ENCODE measurements at regions not wholly inside any gene's neighbourhood (a gene's known extent, or its start where the extent isn't known, plus 50 kb on each side); places are given as distances from the start of the nearest gene placed in this dataset.
"Not testable (repeated sequence)": the region's sequence is repeated elsewhere in the genome, so short reads cannot be mapped to it uniquely, and the experiment has no call there.

DNA sequence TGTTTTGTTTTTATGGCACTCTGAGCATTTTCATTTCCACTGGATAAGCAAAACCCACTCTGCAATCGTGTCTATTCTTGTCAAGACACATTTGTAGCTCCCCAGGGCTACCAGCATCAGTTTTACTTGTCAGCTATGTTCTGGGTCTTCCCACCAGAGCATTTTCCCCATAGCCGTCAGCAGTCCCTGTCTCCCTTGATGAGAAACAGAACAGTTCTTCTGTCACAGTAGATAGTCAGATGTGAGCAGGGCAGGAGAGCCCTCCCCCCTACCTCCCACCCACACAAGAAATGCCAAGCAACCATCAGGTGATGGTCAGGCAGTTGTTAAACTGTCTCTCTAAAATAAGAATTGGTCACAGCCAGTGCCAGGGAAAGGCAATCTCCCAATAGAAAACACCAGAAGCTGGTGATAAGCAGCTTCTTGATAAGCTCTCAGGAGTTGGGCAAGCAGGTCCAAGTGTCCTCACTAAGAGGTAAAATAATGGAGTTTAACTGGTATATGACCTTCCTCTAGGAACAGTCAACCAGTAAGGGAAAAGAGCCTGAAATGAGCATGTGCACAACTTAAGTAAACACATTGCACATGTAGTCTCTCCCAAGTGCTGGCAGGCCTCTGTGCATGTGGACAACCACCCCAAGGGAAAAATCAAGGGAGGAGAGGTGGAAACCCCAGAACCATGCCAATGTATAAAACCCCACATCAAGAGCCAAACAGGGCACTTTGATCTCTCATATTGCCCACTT lies 208.2 kb downstream of the S1PR1 start:
- Histone ChIP-seq H3K4me3 (ENCODE audit: low read depth, low read length) (no peak overlapping the region), H3K27me3 (ENCODE audit: control insufficient read depth, insufficient read depth, low read length) (no peaks in the 10 kb centered on the region), H3K36me3 (ENCODE audit: control insufficient read depth, insufficient read depth, low read length) (no peaks in the 10 kb centered on the region)
- DNase-seq (ENCODE audit: low read depth) = no peak
- CTCF ChIA-PET = no interaction called here
- TF ChIP-seq, protein P1, sequence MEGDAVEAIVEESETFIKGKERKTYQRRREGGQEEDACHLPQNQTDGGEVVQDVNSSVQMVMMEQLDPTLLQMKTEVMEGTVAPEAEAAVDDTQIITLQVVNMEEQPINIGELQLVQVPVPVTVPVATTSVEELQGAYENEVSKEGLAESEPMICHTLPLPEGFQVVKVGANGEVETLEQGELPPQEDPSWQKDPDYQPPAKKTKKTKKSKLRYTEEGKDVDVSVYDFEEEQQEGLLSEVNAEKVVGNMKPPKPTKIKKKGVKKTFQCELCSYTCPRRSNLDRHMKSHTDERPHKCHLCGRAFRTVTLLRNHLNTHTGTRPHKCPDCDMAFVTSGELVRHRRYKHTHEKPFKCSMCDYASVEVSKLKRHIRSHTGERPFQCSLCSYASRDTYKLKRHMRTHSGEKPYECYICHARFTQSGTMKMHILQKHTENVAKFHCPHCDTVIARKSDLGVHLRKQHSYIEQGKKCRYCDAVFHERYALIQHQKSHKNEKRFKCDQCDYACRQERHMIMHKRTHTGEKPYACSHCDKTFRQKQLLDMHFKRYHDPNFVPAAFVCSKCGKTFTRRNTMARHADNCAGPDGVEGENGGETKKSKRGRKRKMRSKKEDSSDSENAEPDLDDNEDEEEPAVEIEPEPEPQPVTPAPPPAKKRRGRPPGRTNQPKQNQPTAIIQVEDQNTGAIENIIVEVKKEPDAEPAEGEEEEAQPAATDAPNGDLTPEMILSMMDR (IDR thresholded peaks at IDR 0.05; ENCODE audit: insufficient read depth, low read depth, low read length) = no peak
- POLR2A ChIA-PET = no interaction called here

DNA sequence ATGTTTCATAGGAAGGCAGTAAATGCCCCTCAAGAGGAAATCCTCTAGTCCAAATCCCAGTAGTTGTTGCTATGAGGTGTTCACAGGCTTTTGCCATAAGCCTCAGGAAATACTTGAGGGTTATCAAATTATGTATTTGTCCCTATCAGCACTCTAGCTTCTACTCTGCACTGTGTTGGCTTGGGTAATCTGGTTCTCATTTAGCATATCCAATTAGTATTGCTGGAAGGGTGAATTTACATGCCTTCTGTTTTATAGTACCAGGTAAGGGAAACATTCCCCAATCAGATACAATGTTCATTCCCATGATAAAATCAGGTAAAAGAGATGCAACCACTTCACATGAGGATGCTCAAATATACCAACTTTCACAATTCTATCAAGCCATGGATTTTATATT lies 211.2 kb downstream of the S1PR1 start:
- H3K36me3 ChIP-seq (ENCODE audit: control insufficient read depth, insufficient read depth, low read length) = no peaks in the 10 kb centered on the region
- POLR2A ChIA-PET = no interaction called here
- no peaks in the 10 kb centered on the region for H3K27me3 ChIP-seq (ENCODE audit: control insufficient read depth, insufficient read depth, low read length)
- no peak for DNase-seq (ENCODE audit: low read depth)
- H3K4me3 ChIP-seq (ENCODE audit: low read depth, low read length) = no peak overlapping the region
- CTCF ChIA-PET = no interaction called here
- TF ChIP-seq, protein P1 (IDR thresholded peaks at IDR 0.05; ENCODE audit: insufficient read depth, low read depth, low read length) = no peak

DNA sequence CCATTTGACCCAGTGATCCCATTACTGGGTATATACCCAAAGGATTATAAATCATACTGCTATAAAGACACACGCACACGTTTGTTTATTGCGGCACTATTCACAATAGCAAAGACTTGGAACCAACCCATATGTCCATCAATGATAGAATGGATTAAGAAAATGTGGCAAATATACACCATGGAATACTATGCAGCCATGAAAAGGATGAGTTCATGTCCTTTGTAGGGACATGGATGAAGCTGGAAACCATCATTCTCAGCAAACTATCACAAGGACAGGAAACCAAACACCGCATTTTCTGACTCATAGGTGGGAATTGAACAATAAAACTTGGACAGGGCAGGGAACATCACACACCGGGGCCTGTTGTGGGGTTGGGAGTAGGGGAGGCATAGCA lies 213.9 kb downstream of the S1PR1 start:
- H3K27me3 ChIP-seq (ENCODE audit: control insufficient read depth, insufficient read depth, low read length); POLR2A ChIA-PET; H3K4me3 ChIP-seq (ENCODE audit: low read depth, low read length); DNase-seq (ENCODE audit: low read depth); H3K36me3 ChIP-seq (ENCODE audit: control insufficient read depth, insufficient read depth, low read length): not testable (repeated sequence)
- CTCF ChIA-PET = interaction anchor here (1.1 kb wide), 1 partner anchor 142 kb away, joined by 3 read pairs; no protein-coding TSS in a partner anchor

DNA sequence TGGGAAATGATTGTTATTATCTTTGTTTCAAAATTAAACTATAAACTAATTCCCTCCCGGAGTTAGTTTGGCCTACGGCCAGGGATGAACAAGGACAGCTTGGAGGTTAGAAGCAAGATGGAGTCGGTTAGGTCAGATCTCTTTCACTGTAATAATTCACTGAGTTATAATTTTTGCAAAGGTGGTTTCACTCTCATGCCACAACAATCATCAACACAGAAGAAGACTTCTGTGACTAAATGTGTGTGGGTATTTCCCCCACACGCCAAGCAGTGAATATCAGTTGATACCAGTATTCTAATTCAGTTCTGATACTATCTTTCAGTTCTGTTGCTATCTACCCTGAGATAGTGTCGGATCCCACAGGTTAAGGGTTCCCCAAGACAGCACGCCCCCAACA lies 215.1 kb downstream of the S1PR1 start:
- H3K27me3 ChIP-seq (ENCODE audit: control insufficient read depth, insufficient read depth, low read length) = no peaks in the 10 kb centered on the region
- H3K4me3 ChIP-seq (ENCODE audit: low read depth, low read length) = no peak overlapping the region
- CTCF ChIA-PET = interaction anchor here (1.1 kb wide), 1 partner anchor 143 kb away, joined by 3 read pairs; no protein-coding TSS in a partner anchor
- no peaks in the 10 kb centered on the region for H3K36me3 ChIP-seq (ENCODE audit: control insufficient read depth, insufficient read depth, low read length)
- TF ChIP-seq, protein P1 (IDR thresholded peaks at IDR 0.05; ENCODE audit: insufficient read depth, low read depth, low read length) = no peak
- no peak for DNase-seq (ENCODE audit: low read depth)
- POLR2A ChIA-PET = no interaction called here

DNA sequence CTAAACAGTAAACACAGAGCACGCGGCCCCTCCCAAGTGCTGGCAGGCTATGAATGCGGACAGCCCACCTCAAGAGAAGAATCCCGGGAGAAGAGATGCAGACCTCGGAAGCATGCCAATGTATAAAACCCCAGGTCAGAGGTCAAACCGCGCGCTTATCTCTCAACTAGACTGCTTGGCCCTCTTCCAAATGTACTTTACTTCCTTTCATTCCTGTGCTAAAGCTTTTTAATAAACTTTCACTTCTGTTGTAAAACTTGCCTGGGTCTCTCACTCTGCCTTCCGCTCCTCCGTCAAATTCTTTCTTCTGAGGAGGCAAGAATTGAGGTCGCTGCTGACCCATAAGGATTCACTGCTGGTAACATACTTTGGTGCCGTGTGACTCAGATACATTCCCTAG lies 216.0 kb downstream of the S1PR1 start:
- no peak overlapping the region for H3K4me3 ChIP-seq (ENCODE audit: low read depth, low read length)
- ChIA-PET CTCF (interaction anchor here (2.1 kb wide), 1 partner anchor 53 kb away, joined by 6 read pairs; no protein-coding TSS in a partner anchor), POLR2A (no interaction called here)
- no peaks in the 10 kb centered on the region for H3K27me3 ChIP-seq (ENCODE audit: control insufficient read depth, insufficient read depth, low read length)
- DNase-seq (ENCODE audit: low read depth) = no peak
- no peaks in the 10 kb centered on the region for H3K36me3 ChIP-seq (ENCODE audit: control insufficient read depth, insufficient read depth, low read length)
- TF ChIP-seq, protein P1 (IDR thresholded peaks at IDR 0.05; ENCODE audit: insufficient read depth, low read depth, low read length) = no peak

DNA sequence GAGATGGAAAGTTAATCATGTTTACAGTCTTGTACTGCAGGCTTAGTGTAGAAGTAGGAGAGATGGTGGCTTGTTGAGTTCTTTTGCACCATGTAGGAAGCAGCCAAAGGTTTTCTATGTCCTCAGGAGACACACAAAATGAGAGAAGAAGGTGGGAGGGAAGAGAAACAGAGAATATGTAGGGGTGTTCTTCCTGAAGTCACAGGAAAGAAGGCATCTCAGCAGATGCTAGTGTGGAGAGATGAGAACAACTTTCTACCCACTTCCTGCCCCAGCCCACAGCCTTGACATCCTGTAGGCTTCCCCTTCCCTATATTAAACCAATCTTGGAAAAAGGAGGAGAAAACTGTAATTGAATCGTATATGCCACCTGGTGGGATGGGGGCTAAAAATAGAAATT lies 217.0 kb downstream of the S1PR1 start:
- CTCF ChIA-PET = interaction anchor here (2.1 kb wide), 1 partner anchor 52 kb away, joined by 6 read pairs; no protein-coding TSS in a partner anchor
- Histone ChIP-seq H3K27me3 (ENCODE audit: control insufficient read depth, insufficient read depth, low read length) (no peaks in the 10 kb centered on the region), H3K36me3 (ENCODE audit: control insufficient read depth, insufficient read depth, low read length) (no peaks in the 10 kb centered on the region), H3K4me3 (ENCODE audit: low read depth, low read length) (no peak overlapping the region)
- POLR2A ChIA-PET = no interaction called here
- DNase-seq (ENCODE audit: low read depth) = no peak
- TF ChIP-seq, protein P1 (IDR thresholded peaks at IDR 0.05; ENCODE audit: insufficient read depth, low read depth, low read length) = no peak
